H9 (cell line): ENCODE measurements at regions not wholly inside any gene's neighbourhood (a gene's known extent, or its start where the extent isn't known, plus 50 kb on each side); places are given as distances from the start of the nearest gene placed in this dataset.

Experiments used
- DNase-seq: peaks from one replicate; pipeline ENCODE4 v3.0.0-alpha.2; 2017
- H2AFZ ChIP-seq: one replicate; pipeline ENCODE4 v1.6.1; 2013; ENCODE audit warnings: mild to moderate bottlenecking, low read length, control low read depth, moderate library complexity
- H2AK5ac ChIP-seq: 2 replicates; pipeline ENCODE4 v1.6.1; 2013; ENCODE audit warnings: low read length, control low read depth, mixed read lengths; ENCODE audit not compliant: insufficient read length
- H2BK120ac ChIP-seq: one replicate; pipeline ENCODE4 v1.6.1; 2013; ENCODE audit warnings: low read depth, mild to moderate bottlenecking, low read length, control low read depth, inconsistent platforms; ENCODE audit not compliant: poor library complexity, severe bottlenecking
- H2BK12ac ChIP-seq: 2 replicates; pipeline ENCODE4 v1.6.1; 2013; ENCODE audit warnings: low read length, control low read depth, mixed read lengths, low read depth; ENCODE audit not compliant: insufficient read length
- H2BK15ac ChIP-seq: 2 replicates; pipeline ENCODE4 v1.6.1; 2013; ENCODE audit warnings: low read depth, low read length, control low read depth
- H2BK20ac ChIP-seq: one replicate; pipeline ENCODE4 v1.6.1; 2013; ENCODE audit warnings: low read depth, mild to moderate bottlenecking, low read length, control low read depth, inconsistent platforms; ENCODE audit not compliant: poor library complexity, severe bottlenecking
- H2BK5ac ChIP-seq: 2 replicates; pipeline ENCODE4 v1.6.1; 2013; ENCODE audit warnings: low read length, control low read depth, mixed read lengths; ENCODE audit not compliant: insufficient read length
- H3K14ac ChIP-seq: 2 replicates; pipeline ENCODE4 v1.6.1; 2013; ENCODE audit warnings: low read length, control low read depth; ENCODE audit not compliant: insufficient read depth
- H3K18ac ChIP-seq: 2 replicates; pipeline ENCODE4 v1.6.1; 2013; ENCODE audit warnings: low read depth, mild to moderate bottlenecking, mixed read lengths, low read length, control low read depth; ENCODE audit not compliant: insufficient read length
- H3K23ac ChIP-seq: 2 replicates; pipeline ENCODE4 v1.6.1; 2013; ENCODE audit warnings: low read length, control low read depth, mixed read lengths, low read depth; ENCODE audit not compliant: insufficient read length
- H3K23me2 ChIP-seq: 2 replicates; pipeline ENCODE4 v1.6.1; 2013; ENCODE audit warnings: low read depth, mild to moderate bottlenecking, mixed read lengths, low read length, control low read depth; ENCODE audit not compliant: insufficient read length, poor library complexity, severe bottlenecking
- H3K27ac ChIP-seq: 2 replicates; pipeline ENCODE4 v1.5.1; 2013; ENCODE audit warnings: low read length, control low read depth, mixed read lengths, low read depth; ENCODE audit not compliant: insufficient read length
- H3K27me3 ChIP-seq: 2 replicates; pipeline ENCODE4 v1.6.1; 2013; ENCODE audit warnings: low read length, control low read depth, inconsistent platforms; ENCODE audit not compliant: insufficient read depth
- H3K4ac ChIP-seq: 2 replicates; pipeline ENCODE4 v1.6.1; 2013; ENCODE audit warnings: low read depth, mild to moderate bottlenecking, control low read depth, inconsistent platforms, low read length, moderate library complexity
- H3K4me1 ChIP-seq: 2 replicates; pipeline ENCODE4 v1.6.1; 2013; ENCODE audit warnings: low read length, control low read depth, inconsistent platforms; ENCODE audit not compliant: insufficient read depth
- H3K4me2 ChIP-seq: 2 replicates; pipeline ENCODE4 v1.6.1; 2013; ENCODE audit warnings: low read length, control low read depth, mixed read lengths; ENCODE audit not compliant: insufficient read length, insufficient read depth
- H3K56ac ChIP-seq: 2 replicates; pipeline ENCODE4 v1.6.1; 2013; ENCODE audit warnings: low read depth, mild to moderate bottlenecking, mixed read lengths, low read length, control low read depth; ENCODE audit not compliant: insufficient read length
- H3K79me1 ChIP-seq: 2 replicates; pipeline ENCODE4 v1.6.1; 2013; ENCODE audit warnings: low read depth, mild to moderate bottlenecking, moderate library complexity, low read length, control low read depth, inconsistent platforms; ENCODE audit not compliant: insufficient read depth, poor library complexity, severe bottlenecking
- H3K79me2 ChIP-seq: 2 replicates; pipeline ENCODE4 v1.6.1; 2013; ENCODE audit warnings: low read length, control low read depth, inconsistent platforms; ENCODE audit not compliant: insufficient read depth
- H3K9ac ChIP-seq: 2 replicates; pipeline ENCODE4 v1.6.1; 2013; ENCODE audit warnings: low read length, control low read depth, mixed read lengths; ENCODE audit not compliant: insufficient read length; ENCODE audit errors: extremely low read depth
- H3K9me3 ChIP-seq: one replicate; pipeline ENCODE4 v1.6.1; 2013; ENCODE audit warnings: low read depth, low read length, inconsistent platforms; ENCODE audit not compliant: control insufficient read depth
- H3T11ph ChIP-seq: one replicate; pipeline ENCODE4 v1.6.1; 2013; ENCODE audit warnings: mild to moderate bottlenecking, low read length, control low read depth, inconsistent platforms
- H4K20me1 ChIP-seq: one replicate; pipeline ENCODE4 v1.6.1; 2013; ENCODE audit not compliant: control insufficient read depth, insufficient read length, insufficient read depth
- H4K5ac ChIP-seq: 2 replicates; pipeline ENCODE4 v1.6.1; 2013; ENCODE audit warnings: low read depth, mild to moderate bottlenecking, mixed read lengths, low read length, control low read depth; ENCODE audit not compliant: insufficient read length
- H4K8ac ChIP-seq: replicated peaks from 2 replicates; pipeline ENCODE4 v1.6.1; 2013; ENCODE audit warnings: low read length, control low read depth, mixed read lengths, low read depth; ENCODE audit not compliant: insufficient read length
- H4K91ac ChIP-seq: 2 replicates; pipeline ENCODE4 v1.6.1; 2013; ENCODE audit warnings: low read depth, mild to moderate bottlenecking, moderate library complexity, mixed read lengths, low read length, control low read depth; ENCODE audit not compliant: insufficient read length
- H3K27ac Mint-ChIP-seq, 3 experiments: 2 replicates in 2 of 3; 3 replicates in 1 of 3; pipeline ENCODE4 v1.8.0; 2020 to 2021; ENCODE audit warnings: mixed read lengths in 3 of 3, mild to moderate bottlenecking in 1 of 3, moderate library complexity in 1 of 3
- H3K27me3 Mint-ChIP-seq: 2 replicates; pipeline ENCODE4 v1.8.0; 2021; ENCODE audit warnings: low read depth, mild to moderate bottlenecking, moderate library complexity, mixed read lengths
- H3K36me3 Mint-ChIP-seq, 3 experiments: 2 replicates in 2 of 3; 3 replicates in 1 of 3; pipeline ENCODE4 v1.8.0; 2020 to 2021; ENCODE audit warnings: low read depth in 3 of 3, mixed read lengths in 3 of 3; ENCODE audit not compliant: insufficient read depth in 1 of 3
- H3K4me1 Mint-ChIP-seq, 2 experiments: 2 replicates each; pipeline ENCODE4 v1.8.0; 2020; ENCODE audit warnings: mixed read lengths in 2 of 2
- H3K4me3 Mint-ChIP-seq, 2 experiments: 2 replicates in 1 of 2; 3 replicates in 1 of 2; pipeline ENCODE4 v1.8.0; 2020 to 2021; ENCODE audit warnings: mild to moderate bottlenecking in 2 of 2, mixed read lengths in 2 of 2, moderate library complexity in 1 of 2
- H3K9me3 Mint-ChIP-seq, 2 experiments: 2 replicates in 1 of 2; 3 replicates in 1 of 2; pipeline ENCODE4 v1.8.0; 2020; ENCODE audit warnings: mild to moderate bottlenecking in 2 of 2, mixed read lengths in 2 of 2, moderate library complexity in 1 of 2
- CTCF ChIP-seq: fragments of 200-600 bp; sonication (generic); conservative IDR thresholded peaks from 3 replicates; pipeline ENCODE4 v1.8.0; 2021; ENCODE audit warnings: antibody characterized with exemption, mild to moderate bottlenecking
- WGBS: extraction: QIAGEN DNeasy Blood & Tissue Kit; methylation state at CpG from one replicate; pipeline ENCODE4 v1.1.7; 2013; ENCODE audit warnings: missing lambda C conversion rate, low lambda C conversion rate, mixed read lengths; ENCODE audit not compliant: insufficient read length; ENCODE audit errors: extremely low coverage; 5-methylcytosine and 5-hydroxymethylcytosine counted together

- no peak for DNase-seq
- no peak overlapping the region for H2BK120ac ChIP-seq
- no peaks in the 10 kb centered on the region for H3K79me1 ChIP-seq
- H3K9ac ChIP-seq: no peak overlapping the region
- no peak overlapping the region for H2AK5ac ChIP-seq
- no peak for TF ChIP-seq CTCF
- Mint-ChIP-seq H3K4me1 (no peaks in the 10 kb centered on the region), H3K27ac (no peak overlapping the region), H3K4me3 (no peak overlapping the region), H3K36me3 (no peaks in the 10 kb centered on the region), H3K27me3 (no peaks in the 10 kb centered on the region), H3K9me3 (no peaks in the 10 kb centered on the region)
- H3T11ph ChIP-seq: no peak overlapping the region
- no peak overlapping the region for H3K27ac ChIP-seq
- H4K91ac ChIP-seq: no peak overlapping the region
- no CpG with 5 or more reads among the region's 4 CpGs for WGBS
- H3K23ac ChIP-seq: no peak overlapping the region
- H3K23me2 ChIP-seq: no peaks in the 10 kb centered on the region
- no peak overlapping the region for H3K14ac ChIP-seq
- no peak overlapping the region for H4K5ac ChIP-seq
- H2AFZ ChIP-seq: no peak overlapping the region
- no peak overlapping the region for H2BK15ac ChIP-seq
- no peak overlapping the region for H3K56ac ChIP-seq
- H2BK12ac ChIP-seq: no peak overlapping the region
- H3K9me3 ChIP-seq: no peaks in the 10 kb centered on the region
- no peak overlapping the region for H3K4me2 ChIP-seq
- no peak overlapping the region for H2BK20ac ChIP-seq
- H3K79me2 ChIP-seq: no peaks in the 10 kb centered on the region
- H3K4me1 ChIP-seq: no peaks in the 10 kb centered on the region
- H3K18ac ChIP-seq: no peak overlapping the region
- H3K27me3 ChIP-seq: no peaks in the 10 kb centered on the region
- no peaks in the 10 kb centered on the region for H4K20me1 ChIP-seq
- H4K8ac ChIP-seq: no peak overlapping the region
- no peak overlapping the region for H2BK5ac ChIP-seq
- no peak overlapping the region for H3K4ac ChIP-seq
These were observed 147.2 kb downstream of the PRELID2 start for GRCh38 chr5:145687943-145688342.
